WTC11 (cell line): ENCODE measurements at regions not wholly inside any gene's neighbourhood (a gene's known extent, or its start where the extent isn't known, plus 50 kb on each side); places are given as distances from the start of the nearest gene placed in this dataset.

ENCODE experiments used
- ATAC-seq: fragments of 200-7000 bp; cut with Tn5 transposase; 2 replicates; pipeline ENCODE4 v1.10.0; 2021; ENCODE audit warnings: mild to moderate bottlenecking, moderate library complexity
- CTCF ChIA-PET: fragments of 300-600 bp; sonication (Branson Sonifier 250); formaldehyde crosslinking; loops from one replicate; lab custom pipeline; 2021; ENCODE audit warnings: antibody characterized with exemption; lab: Charles Lee
- POLR2A ChIA-PET: fragments of 350-600 bp; sonication (Branson Sonifier 250); formaldehyde crosslinking; loops from one replicate; lab custom pipeline; 2021; ENCODE audit warnings: antibody characterized with exemption; lab: Charles Lee
- DNase-seq: peaks from one replicate; pipeline ENCODE4 v3.0.0; 2021; ENCODE audit warnings: low spot score
- H3K27ac Mint-ChIP-seq: 2 replicates; pipeline ENCODE4 v1.8.0; 2021; ENCODE audit warnings: mixed read lengths
- H3K27me3 Mint-ChIP-seq: 2 replicates; pipeline ENCODE4 v1.8.0; 2021; ENCODE audit warnings: low read depth, mild to moderate bottlenecking, moderate library complexity, mixed read lengths
- H3K36me3 Mint-ChIP-seq: 2 replicates; pipeline ENCODE4 v1.8.0; 2021; ENCODE audit warnings: mixed read lengths
- H3K4me1 Mint-ChIP-seq: 2 replicates; pipeline ENCODE4 v1.8.0; 2022; ENCODE audit warnings: mixed read lengths
- H3K4me3 Mint-ChIP-seq: 2 replicates; pipeline ENCODE4 v1.8.0; 2021; ENCODE audit warnings: mild to moderate bottlenecking, moderate library complexity, mixed read lengths
- H3K9me3 Mint-ChIP-seq: 2 replicates; pipeline ENCODE4 v1.8.0; 2021; ENCODE audit warnings: mixed read lengths
- AFF4 ChIP-seq: sonication (generic); formaldehyde crosslinking; IDR thresholded peaks from 2 replicates; pipeline ENCODE4 v1.8.1; 2023; ENCODE audit warnings: mild to moderate bottlenecking, missing genetic modification reagents, borderline replicate concordance
- ATF2 ChIP-seq: sonication (generic); formaldehyde crosslinking; IDR thresholded peaks from 2 replicates; pipeline ENCODE4 v1.8.1; 2022; ENCODE audit warnings: low read depth, missing genetic modification reagents, borderline replicate concordance
- CBFB ChIP-seq: sonication (generic); formaldehyde crosslinking; IDR thresholded peaks from 2 replicates; pipeline ENCODE4 v1.8.1; 2022; ENCODE audit warnings: mild to moderate bottlenecking, low read depth, missing genetic modification reagents
- CREB1 ChIP-seq: sonication (generic); formaldehyde crosslinking; IDR thresholded peaks from 2 replicates; pipeline ENCODE4 v1.8.0; 2023; ENCODE audit warnings: mild to moderate bottlenecking, missing genetic modification reagents
- EMX1 ChIP-seq: fragments of 250-450 bp; sonication (Bioruptor Pico); IDR thresholded peaks from 2 replicates; pipeline ENCODE4 v1.8.0; 2021; ENCODE audit warnings: mild to moderate bottlenecking
- GTF2I ChIP-seq: fragments of 250-450 bp; sonication (Bioruptor Pico); conservative IDR thresholded peaks from 2 replicates; pipeline ENCODE4 v1.4.0; 2021; ENCODE audit warnings: mild to moderate bottlenecking
- JAZF1 ChIP-seq: fragments of 250-450 bp; sonication (Bioruptor Pico); IDR thresholded peaks from 2 replicates; pipeline ENCODE4 v1.9.0; 2021; ENCODE audit warnings: moderate library complexity, mild to moderate bottlenecking, inconsistent platforms
- JUN ChIP-seq: sonication (generic); formaldehyde crosslinking; IDR thresholded peaks from 2 replicates; pipeline ENCODE4 v1.8.0; 2023; ENCODE audit warnings: mild to moderate bottlenecking, missing genetic modification reagents
- KAT7 ChIP-seq: sonication (generic); formaldehyde crosslinking; IDR thresholded peaks from 2 replicates; pipeline ENCODE4 v1.8.1; 2023; ENCODE audit warnings: missing genetic modification reagents, mild to moderate bottlenecking, borderline replicate concordance
- MAX ChIP-seq: sonication (generic); formaldehyde crosslinking; IDR thresholded peaks from 2 replicates; pipeline ENCODE4 v1.8.0; 2022; ENCODE audit warnings: mild to moderate bottlenecking, missing genetic modification reagents
- MXD4 ChIP-seq: fragments of 250-450 bp; sonication (Bioruptor Pico); IDR thresholded peaks from 2 replicates; pipeline ENCODE4 v1.8.0; 2021; ENCODE audit warnings: mild to moderate bottlenecking, moderate library complexity, borderline replicate concordance
- NFATC4 ChIP-seq: fragments of 250-450 bp; sonication (Bioruptor Pico); IDR thresholded peaks from 2 replicates; pipeline ENCODE4 v1.9.0; 2021; ENCODE audit warnings: mild to moderate bottlenecking
- NR2C2 ChIP-seq: sonication (generic); formaldehyde crosslinking; IDR thresholded peaks from 2 replicates; pipeline ENCODE4 v1.8.0; 2022; ENCODE audit warnings: mild to moderate bottlenecking, missing genetic modification reagents
- OVOL2 ChIP-seq: fragments of 250-450 bp; sonication (Bioruptor Pico); IDR thresholded peaks from 2 replicates; pipeline ENCODE4 v1.9.0; 2021; ENCODE audit warnings: mild to moderate bottlenecking, borderline replicate concordance
- PRRX2 ChIP-seq: fragments of 250-450 bp; sonication (Bioruptor Pico); IDR thresholded peaks from 2 replicates; pipeline ENCODE4 v1.8.0; 2021; ENCODE audit warnings: mild to moderate bottlenecking
- TP53 ChIP-seq: sonication (generic); formaldehyde crosslinking; IDR thresholded peaks from 2 replicates; pipeline ENCODE4 v1.8.1; 2023; ENCODE audit warnings: mild to moderate bottlenecking, missing genetic modification reagents
- ZNF232 ChIP-seq: sonication (generic); formaldehyde crosslinking; IDR thresholded peaks from 2 replicates; pipeline ENCODE4 v1.8.0; 2022; ENCODE audit warnings: mild to moderate bottlenecking, missing genetic modification reagents
- ZNF423 ChIP-seq: fragments of 250-450 bp; sonication (Bioruptor Pico); IDR thresholded peaks from 2 replicates; pipeline ENCODE4 v2.1.2; 2022; ENCODE audit warnings: mild to moderate bottlenecking, moderate library complexity
- ZNF532 ChIP-seq: fragments of 250-450 bp; sonication (Bioruptor Pico); IDR thresholded peaks from 2 replicates; pipeline ENCODE4 v1.9.0; 2021; ENCODE audit warnings: mild to moderate bottlenecking, borderline replicate concordance
- TF ChIP-seq, protein P1 (sequence below): sonication (generic); formaldehyde crosslinking; IDR thresholded peaks from 2 replicates; pipeline ENCODE4 v1.8.0; 2022; ENCODE audit warnings: mild to moderate bottlenecking, missing genetic modification reagents

DNA sequence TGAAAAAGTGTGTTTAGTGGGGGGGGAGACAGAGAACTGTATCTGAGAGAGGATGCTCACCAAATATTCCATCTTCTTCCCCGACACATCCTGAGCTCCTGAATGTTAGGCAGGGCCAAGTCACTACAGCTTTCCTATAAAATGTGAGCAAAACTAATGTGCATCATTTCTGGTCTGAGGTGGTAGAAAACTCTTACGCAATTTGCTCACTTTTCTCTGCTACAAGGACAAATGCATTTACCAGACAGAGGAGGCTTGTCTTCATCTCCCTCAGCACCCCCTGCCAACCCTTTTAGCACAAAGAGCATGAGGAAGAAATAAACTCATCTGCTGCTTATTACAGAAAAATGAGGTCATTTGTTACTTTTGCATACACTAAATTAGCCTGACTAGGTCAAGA lies 554.0 kb downstream of the RNF144A start (continued):
- TF ChIP-seq, protein P1, sequence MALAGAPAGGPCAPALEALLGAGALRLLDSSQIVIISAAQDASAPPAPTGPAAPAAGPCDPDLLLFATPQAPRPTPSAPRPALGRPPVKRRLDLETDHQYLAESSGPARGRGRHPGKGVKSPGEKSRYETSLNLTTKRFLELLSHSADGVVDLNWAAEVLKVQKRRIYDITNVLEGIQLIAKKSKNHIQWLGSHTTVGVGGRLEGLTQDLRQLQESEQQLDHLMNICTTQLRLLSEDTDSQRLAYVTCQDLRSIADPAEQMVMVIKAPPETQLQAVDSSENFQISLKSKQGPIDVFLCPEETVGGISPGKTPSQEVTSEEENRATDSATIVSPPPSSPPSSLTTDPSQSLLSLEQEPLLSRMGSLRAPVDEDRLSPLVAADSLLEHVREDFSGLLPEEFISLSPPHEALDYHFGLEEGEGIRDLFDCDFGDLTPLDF (CRISPR knock-in tag), result no peak

DNA sequence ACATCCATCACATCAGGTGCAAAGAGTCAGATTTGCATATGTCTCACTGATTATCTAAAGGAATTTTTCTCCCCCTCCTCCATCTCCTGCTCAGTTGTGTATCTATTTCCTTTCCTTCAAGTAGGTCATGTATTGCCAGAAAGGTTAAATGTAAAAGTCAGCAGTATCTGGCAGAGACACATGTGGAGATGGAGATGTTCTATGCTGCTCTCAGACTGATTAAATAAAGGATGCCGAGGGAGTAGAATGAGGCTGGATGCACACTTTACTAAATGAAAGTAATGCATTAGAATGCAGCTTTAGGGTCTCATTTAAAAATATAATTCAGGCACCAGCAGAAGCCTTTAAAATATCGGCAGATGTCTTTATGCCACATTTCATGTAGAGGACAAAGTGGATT lies 555.3 kb downstream of the RNF144A start:
- Mint-ChIP-seq H3K4me1 (peaks cover 23% of the 10 kb centered on the region), H3K36me3 (no peaks in the 10 kb centered on the region), H3K27ac (no peak overlapping the region), H3K4me3 (no peak overlapping the region), H3K9me3 (0 out of 2 replicates have a peak, but pooled peaks cover 7% of the 10 kb centered on the region), H3K27me3 (no peaks in the 10 kb centered on the region)
- ChIA-PET CTCF (interaction anchor here (1.5 kb wide), 1 partner anchor 11 kb away, joined by 3 read pairs; no protein-coding TSS in a partner anchor), POLR2A (no interaction called here)
- no peak for TF ChIP-seq CREB1 (CRISPR knock-in tag)
- TF ChIP-seq TP53, result no peak
- TF ChIP-seq JUN (CRISPR knock-in tag), result no peak
- TF ChIP-seq MAX (CRISPR knock-in tag), result no peak
- TF ChIP-seq OVOL2 (CRISPR knock-in tag), result no peak
- TF ChIP-seq CBFB (CRISPR knock-in tag), result no peak
- TF ChIP-seq PRRX2 (CRISPR knock-in tag), result no peak
- no peak for TF ChIP-seq ATF2 (CRISPR knock-in tag)
- TF ChIP-seq JAZF1, result no peak
- TF ChIP-seq KAT7 (CRISPR knock-in tag), result no peak
- no peak for TF ChIP-seq NR2C2 (CRISPR knock-in tag)
- TF ChIP-seq ZNF232 (CRISPR knock-in tag), result no peak
- no peak for TF ChIP-seq ZNF423 (CRISPR knock-in tag)
- TF ChIP-seq AFF4 (CRISPR knock-in tag), result no peak
- no peak for TF ChIP-seq NFATC4 (CRISPR knock-in tag)
- no peak for DNase-seq
- no peak for ATAC-seq

GRCh38 chr2:7473135-7473771 lies 556.0 kb downstream of the RNF144A start:
- no peak overlapping the region for H3K27ac Mint-ChIP-seq
- H3K9me3 Mint-ChIP-seq, result 0 out of 2 replicates have a peak, but pooled peaks cover 7% of the 10 kb centered on the region
- no peak for TF ChIP-seq GTF2I (CRISPR knock-in tag)
- no peak for TF ChIP-seq EMX1 (CRISPR knock-in tag)
- TF ChIP-seq OVOL2 (CRISPR knock-in tag), result no peak
- no peak for TF ChIP-seq ATF2 (CRISPR knock-in tag)
- no peak for TF ChIP-seq ZNF532 (CRISPR knock-in tag)
- TF ChIP-seq MXD4, result no peak

More at GRCh38 chr2:7473135-7473771, 556.0 kb downstream of the RNF144A start:
- no peaks in the 10 kb centered on the region for H3K36me3 Mint-ChIP-seq
- DNase-seq, result no peak
- H3K4me3 Mint-ChIP-seq, result no peak overlapping the region
- CTCF ChIA-PET, result no interaction called here
- ATAC-seq, result no peak
- POLR2A ChIA-PET, result no interaction called here
- no peaks in the 10 kb centered on the region for H3K27me3 Mint-ChIP-seq
- H3K4me1 Mint-ChIP-seq, result peaks cover 16% of the 10 kb centered on the region
